ENCODE measurements at regions not wholly inside any gene's neighbourhood (a gene's known extent, or its start where the extent isn't known, plus 50 kb on each side); places are given as distances from the start of the nearest gene placed in this dataset.
A peak's percentile ranks its signal among the peaks of the same experiment; 100 is the strongest.
"Not testable (repeated sequence)": the region's sequence is repeated elsewhere in the genome, so short reads cannot be mapped to it uniquely, and the experiment has no call there.

DNA sequence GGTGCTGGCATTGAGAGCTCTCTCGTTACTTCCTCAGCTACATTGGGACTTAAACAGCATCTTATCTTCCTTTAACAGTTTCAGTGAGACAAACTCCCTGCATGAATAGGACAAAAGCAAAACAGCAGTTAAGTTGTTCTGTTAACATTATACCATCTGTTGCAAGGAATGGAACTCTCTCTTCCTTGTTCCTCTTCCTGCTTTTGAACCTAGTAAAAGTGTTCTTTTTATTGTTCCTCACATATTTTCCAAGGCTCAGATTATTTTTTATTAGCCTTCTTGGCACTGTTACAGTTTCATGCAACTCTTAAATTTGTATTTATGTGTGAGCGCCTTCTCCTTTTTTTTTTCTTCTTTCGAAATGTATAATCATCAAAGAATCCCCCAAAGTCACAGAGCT lies 202.6 kb upstream of the UFM1 start:
- no peak for DNase-seq

DNA sequence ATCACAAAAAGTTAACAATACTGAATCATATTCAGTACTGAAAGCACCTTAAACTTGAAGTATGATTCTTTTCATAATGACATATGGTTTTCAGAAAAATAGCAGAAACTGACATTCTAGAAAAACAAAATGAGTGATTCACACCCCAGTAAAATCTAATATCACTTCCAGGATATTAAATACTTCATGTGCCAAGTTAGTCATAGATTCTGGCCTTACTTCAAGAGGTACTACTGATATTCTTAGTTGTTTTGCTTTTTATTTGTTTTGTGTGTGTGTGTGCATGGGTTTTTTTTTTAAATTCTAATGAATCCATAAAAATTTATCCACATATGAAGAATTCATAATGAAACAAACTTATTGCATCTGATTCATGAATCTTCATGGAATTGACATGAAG lies 207.9 kb upstream of the UFM1 start:
- no peak for DNase-seq

DNA sequence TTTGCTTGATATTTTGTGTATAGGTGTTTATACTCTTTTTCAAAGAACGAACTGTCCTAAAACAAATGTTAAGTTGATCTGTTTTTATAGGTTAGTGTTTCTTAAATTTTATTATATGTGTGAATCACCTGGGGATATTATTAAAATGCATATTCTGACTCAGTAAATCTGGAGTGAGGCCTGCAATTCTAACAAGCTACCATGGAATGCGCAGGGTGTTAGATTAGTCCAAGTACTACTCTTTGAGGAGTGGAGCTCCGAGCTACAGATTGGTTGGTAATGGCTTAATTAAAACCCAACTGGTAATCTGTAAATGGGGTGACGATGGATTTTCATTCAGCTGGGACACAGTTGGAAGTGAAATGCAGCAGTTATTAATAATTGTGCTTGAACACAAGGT lies 214.1 kb upstream of the UFM1 start:
- no peak for DNase-seq

DNA sequence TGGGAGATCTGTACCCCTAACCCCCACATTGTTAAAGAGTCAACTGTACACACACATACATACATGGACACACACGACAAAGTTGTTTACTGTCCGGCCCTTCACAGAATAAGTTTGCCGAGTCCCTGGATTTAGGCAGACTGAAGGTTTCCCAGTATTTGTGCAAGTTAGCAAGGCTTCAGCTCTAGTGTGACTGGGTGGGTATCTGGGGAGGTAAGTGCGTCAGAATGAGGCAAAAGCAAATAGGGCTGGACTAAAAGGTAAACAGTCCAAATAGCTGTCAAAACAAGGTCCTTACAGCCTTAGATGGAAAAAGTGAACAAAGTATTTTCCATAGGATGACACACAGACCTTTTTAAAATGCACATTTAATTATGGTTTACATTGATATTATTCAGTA lies 228.4 kb upstream of the UFM1 start:
- no peak for DNase-seq

DNA sequence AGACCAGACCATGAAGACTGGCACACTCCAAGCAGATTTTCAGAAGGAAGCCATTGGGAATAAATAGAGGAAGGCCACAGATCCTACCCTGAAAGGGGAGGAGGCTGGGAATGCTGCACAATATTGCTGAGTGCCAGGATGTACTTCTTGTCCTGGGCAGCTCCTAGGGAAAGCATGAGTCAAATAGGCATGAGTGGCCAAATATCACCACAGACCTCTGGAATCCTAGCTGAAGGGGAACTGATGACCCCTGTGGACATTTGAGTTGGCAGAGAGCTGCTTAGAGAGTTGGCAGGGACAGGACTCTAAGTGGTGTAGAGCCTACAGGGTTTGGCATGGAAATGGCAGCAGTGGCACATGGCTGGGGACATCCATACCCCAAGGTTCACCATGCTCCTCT lies 234.3 kb upstream of the TRPC4 start:
- DNase-seq, result no peak

DNA sequence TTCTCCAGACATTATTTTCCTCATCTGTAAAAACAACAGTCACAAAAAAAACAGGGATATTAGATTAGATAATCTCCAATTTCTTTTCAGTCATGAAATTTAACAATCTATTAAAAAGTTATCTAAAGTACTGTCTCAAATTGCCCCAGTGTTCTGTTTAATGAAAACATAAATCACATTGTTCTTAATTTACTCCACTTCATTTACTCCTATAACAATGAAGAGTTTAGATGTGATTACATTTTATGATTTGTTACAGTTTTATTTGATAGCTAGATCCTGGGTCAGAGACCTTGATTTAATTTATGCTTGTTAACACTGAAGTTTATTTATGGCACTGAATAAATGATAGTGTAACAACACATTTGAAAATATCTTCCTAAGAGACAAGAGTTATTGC lies 230.2 kb upstream of the TRPC4 start:
- DNase-seq, result no peak

- DNase-seq, result no peak
These were observed 223.9 kb upstream of the TRPC4 start for GRCh38 chr13:38093425-38093824.

GRCh38 chr13:38090913-38091312 lies 221.3 kb upstream of the TRPC4 start:
- DNase-seq, result peak; percentile 68

DNA sequence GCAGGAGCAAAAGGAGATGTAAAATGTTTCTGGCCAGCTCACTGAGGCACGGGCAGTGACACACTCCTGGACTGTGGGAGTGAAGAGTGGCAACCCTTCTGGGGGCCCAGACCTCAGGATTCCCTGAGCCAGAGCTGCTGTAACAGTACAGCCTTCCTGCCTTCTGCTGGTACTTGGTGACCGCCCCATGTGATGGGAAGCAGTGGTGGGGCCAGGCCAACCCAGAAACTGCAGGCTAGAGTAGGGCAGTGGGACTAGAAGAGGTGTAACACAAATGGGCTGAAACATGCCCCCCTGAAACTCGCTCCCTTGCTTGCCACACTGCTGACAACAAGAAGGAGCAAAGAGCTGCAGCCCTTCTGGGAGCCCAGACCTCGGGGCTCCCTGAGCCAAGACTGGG lies 217.1 kb upstream of the TRPC4 start:
- no peak for DNase-seq

- no peak for DNase-seq
These were observed 216.4 kb upstream of the TRPC4 start for GRCh38 chr13:38086013-38086412.

- DNase-seq, result no peak
These were observed 204.4 kb upstream of the TRPC4 start for GRCh38 chr13:38073931-38074330.

GRCh38 chr13:38072696-38073095 lies 203.1 kb upstream of the TRPC4 start:
- no peak for DNase-seq

- not testable (repeated sequence) for DNase-seq
These were observed 201.8 kb upstream of the TRPC4 start for GRCh38 chr13:38071340-38071739.

DNA sequence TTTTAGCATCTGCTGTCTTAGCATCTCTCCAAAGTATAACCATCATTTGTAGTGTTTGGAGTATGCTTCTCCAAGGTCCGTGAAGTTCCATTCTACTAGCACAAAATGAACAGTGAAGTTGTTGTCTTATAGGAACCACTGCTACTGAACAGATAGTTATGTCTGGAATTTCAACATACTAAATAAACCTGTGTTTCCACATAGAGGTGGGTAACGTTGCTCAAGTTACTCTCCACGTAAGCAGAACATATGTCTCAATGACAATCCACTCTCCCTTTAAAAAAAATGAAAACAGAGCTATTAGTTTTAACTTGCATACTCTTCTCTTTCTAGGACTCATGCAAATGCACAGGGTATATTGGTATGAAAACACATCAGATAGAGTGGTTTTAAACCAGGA lies 184.3 kb upstream of the TRPC4 start:
- DNase-seq, result no peak

GRCh38 chr13:38046049-38046376 lies 176.4 kb upstream of the TRPC4 start:
- DNase-seq, result no peak

DNA sequence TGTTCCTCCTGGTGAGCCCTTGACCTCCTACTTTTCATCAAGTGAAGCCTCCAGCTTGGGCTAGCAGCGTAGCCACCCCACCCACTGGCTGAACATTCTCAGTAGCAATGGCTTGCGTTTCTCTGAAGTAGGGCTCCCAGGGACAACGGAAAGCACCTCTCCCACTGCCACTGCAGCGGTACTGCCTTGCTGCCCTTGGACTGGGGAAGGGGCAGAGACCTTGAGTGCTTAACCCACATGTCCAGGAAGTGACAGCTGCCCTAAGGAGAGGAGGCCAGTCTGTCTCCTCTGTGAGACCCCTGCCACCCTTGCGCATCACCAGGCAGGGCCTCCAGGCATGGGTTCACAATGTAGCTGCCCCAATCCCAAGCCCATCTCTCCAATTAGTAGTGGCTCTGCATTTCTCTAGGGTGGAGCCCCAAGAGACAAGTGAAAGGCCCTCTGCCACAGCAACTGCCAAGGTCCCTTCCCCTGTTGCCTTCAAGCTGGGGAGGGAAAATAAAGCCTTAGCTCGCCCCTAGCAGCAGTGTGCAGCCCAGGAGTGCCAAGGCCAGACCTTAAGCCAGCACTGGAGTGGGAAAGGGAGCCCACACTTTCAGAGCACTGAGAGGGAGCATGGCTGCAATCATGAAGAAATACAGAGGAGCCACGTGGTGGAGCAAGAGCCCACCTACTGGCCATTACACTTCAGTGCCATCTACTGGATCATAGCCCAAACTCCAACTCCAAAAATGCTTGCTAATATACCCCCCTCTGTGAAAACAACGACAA lies 175.9 kb upstream of the TRPC4 start:
- no peak for DNase-seq

- DNase-seq, result no peak
These were observed 174.5 kb upstream of the TRPC4 start for GRCh38 chr13:38044067-38044466.

- DNase-seq, result no peak
These were observed 173.2 kb upstream of the TRPC4 start for GRCh38 chr13:38042771-38043170.

DNA sequence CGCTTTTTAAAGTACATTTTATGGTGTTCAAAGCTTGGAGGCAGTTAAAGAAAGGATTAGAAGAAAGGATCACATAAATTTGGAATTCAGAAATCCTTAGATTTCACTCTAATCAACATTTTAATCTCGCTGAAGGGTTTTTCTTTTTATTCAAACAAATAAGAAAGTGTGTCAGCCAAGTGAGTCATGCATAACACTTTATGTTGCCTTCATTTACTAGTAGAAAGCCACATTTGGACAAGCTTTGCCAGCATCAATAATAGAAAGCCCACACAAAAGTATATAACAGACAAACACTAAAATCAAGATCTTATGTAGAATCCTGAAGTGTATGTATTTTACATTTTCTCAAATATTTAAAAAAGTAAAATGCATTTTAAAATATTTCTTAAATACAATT lies 154.9 kb upstream of the TRPC4 start:
- no peak for DNase-seq

DNA sequence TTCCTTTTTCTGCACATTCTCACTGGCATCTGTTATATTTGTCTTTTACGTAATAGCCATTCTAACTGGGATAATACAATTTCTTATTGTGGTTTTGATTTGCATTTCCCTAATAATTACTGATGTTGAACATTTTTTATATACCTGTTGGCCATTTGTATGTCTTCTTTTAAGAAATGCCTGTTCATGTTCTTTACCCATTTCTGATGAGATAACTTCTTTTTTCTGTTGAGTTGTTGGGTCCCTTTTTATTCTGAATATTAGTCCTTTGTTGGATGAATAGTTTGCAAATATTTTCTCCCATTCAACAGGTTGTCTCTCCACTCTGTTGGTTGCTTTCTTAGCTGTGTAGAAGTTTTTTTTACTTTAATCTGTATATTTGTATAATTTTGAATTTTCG lies 147.7 kb upstream of the TRPC4 start:
- DNase-seq, result no peak

- DNase-seq, result no peak
These were observed 144.1 kb upstream of the TRPC4 start for GRCh38 chr13:38013676-38014075.

GRCh38 chr13:38012096-38012495 lies 142.5 kb upstream of the TRPC4 start:
- no peak for DNase-seq

- no peak for DNase-seq
These were observed 139.1 kb upstream of the TRPC4 start for GRCh38 chr13:38008636-38009035.

DNA sequence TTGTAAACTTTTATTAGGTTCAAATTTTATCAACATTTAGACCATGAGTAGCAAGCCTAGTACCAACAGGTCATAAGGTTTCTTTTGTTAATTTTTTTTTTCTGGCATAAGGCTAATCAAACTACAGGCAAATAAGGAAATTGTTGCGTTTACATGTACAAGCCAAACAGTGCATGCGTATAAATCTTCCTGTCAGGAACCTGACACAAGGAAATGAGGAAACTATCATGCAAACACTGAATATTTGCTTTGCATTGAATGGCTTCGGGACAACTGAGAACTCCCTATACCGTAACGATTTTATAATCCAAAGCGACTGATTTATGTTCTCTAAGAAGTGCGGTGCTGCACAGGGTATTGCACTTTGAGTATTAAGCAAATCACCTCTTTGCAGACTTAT lies 133.0 kb upstream of the TRPC4 start:
- DNase-seq, result no peak

DNA sequence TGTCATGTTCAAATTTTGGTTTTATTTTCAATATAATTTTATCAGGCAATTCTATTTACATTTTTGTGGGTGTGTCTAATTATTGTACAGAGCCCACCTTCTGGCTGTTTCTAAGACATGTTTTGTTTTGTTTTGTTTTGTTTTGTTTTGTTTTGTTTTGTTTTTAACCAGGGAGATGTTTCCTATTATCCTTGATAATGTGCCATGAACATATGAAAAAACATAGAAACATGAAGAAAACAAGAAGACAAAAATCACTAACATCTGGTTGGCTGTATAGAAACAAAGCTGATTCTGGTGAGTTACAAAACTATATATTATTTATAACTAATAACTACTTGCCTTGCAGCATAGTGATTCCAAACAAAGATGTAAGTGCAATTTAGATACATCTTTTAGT lies 128.1 kb upstream of the TRPC4 start:
- no peak for DNase-seq

DNA sequence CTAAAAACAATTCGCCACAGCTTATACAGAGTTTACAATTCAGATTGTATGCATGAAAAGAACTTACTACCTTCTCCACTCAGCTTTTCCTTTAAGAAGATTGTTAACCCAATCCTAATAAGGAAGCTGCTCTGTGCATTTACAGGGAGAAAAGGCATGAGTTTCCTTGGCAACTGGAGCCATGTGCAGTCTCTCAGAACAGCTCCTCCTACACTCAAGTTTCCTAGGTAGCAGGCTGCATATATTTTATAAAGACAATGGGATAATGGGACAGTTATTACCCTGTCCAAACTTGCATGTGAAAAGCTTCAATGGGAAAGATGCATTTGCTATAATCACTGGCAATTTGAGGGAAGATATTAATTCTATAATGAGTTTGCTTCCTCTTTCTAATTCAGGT lies 125.5 kb upstream of the TRPC4 start:
- DNase-seq, result no peak
